ENCODE measurements at regions not wholly inside any gene's neighbourhood (a gene's known extent, or its start where the extent isn't known, plus 50 kb on each side); places are given as distances from the start of the nearest gene placed in this dataset.

DNA sequence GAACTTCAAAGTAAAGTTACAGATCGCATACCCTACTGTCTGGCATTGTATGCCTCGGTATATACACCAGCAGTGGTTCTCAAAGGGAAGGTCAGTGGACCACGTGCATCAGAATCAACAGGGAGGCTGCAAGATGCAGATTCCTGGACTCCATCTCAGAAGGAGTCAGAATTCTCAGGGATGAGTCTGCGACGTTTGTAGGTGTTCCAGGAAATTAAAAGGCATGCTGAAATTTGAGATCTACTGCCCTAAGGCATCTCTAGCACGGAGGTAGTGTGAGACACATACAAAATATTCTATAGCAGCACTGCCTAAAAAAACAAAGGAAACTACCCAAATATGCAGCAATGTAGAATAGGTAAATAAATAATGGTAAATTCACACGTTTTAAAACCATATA lies 136.8 kb upstream of the BNIP2 start:
- H3K4me3 ChIP-seq (IDR thresholded peaks at IDR 0.05; ENCODE audit: insufficient read depth, low read depth, low read length): no peak overlapping the region
- no peak overlapping the region for H3K4me2 ChIP-seq
- no peaks in the 10 kb centered on the region for H3K36me3 ChIP-seq (ENCODE audit: insufficient read depth)
- TF ChIP-seq, protein P1, sequence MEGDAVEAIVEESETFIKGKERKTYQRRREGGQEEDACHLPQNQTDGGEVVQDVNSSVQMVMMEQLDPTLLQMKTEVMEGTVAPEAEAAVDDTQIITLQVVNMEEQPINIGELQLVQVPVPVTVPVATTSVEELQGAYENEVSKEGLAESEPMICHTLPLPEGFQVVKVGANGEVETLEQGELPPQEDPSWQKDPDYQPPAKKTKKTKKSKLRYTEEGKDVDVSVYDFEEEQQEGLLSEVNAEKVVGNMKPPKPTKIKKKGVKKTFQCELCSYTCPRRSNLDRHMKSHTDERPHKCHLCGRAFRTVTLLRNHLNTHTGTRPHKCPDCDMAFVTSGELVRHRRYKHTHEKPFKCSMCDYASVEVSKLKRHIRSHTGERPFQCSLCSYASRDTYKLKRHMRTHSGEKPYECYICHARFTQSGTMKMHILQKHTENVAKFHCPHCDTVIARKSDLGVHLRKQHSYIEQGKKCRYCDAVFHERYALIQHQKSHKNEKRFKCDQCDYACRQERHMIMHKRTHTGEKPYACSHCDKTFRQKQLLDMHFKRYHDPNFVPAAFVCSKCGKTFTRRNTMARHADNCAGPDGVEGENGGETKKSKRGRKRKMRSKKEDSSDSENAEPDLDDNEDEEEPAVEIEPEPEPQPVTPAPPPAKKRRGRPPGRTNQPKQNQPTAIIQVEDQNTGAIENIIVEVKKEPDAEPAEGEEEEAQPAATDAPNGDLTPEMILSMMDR (conservative IDR thresholded peaks at IDR 0.05; ENCODE audit: low read depth, low read length): no peak
- H2AFZ ChIP-seq (ENCODE audit: low read depth): no peak overlapping the region
- H3K79me2 ChIP-seq (ENCODE audit: insufficient read depth, low read depth): no peaks in the 10 kb centered on the region
- no peak overlapping the region for H3K27ac ChIP-seq
- no peak overlapping the region for H3K9ac ChIP-seq
- no peaks in the 10 kb centered on the region for H4K20me1 ChIP-seq (ENCODE audit: insufficient read depth)
- no peaks in the 10 kb centered on the region for H3K4me1 ChIP-seq (ENCODE audit: low read depth, poor library complexity, severe bottlenecking)
- H3K27me3 ChIP-seq (ENCODE audit: insufficient read depth, low read depth): no peaks in the 10 kb centered on the region

DNA sequence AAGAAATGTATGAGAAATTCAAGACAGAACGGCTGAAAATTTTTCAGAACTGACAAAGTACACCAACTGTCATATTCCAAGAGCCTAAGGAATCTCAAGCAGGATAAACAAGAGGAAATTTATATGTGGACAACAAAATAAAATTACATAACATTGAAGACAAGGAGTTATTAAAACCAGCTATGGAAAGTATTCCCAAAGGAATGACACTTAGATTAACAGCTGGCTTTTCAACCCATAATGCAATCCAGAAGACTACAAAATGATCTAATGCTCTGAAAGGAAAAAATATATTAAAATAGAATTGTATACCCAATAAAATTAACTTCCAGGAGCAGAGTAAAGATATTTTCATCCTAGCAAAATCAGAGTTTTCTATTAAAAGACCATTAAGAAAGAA lies 132.2 kb upstream of the BNIP2 start:
- no peak overlapping the region for H3K4me2 ChIP-seq

DNA sequence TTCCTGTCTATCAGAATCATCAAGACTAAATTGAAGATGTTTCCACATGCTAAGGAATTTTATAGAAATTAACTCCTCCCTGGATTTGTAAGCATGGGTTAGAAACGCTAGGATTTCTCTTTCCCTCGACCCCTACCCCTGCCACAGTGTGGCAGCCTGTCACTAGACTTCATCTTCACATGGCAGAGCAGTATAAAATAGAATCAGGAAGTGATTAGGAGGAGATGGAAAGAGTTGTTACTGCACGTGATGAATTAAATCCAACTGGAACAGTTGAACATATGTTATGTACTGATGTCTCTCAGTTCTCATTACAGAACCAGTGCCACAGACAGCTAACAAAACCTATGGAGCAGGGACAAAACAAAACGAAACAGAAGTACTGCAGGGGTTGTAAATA lies 130.0 kb upstream of the BNIP2 start:
- H3K9ac ChIP-seq: no peak overlapping the region
- no peaks in the 10 kb centered on the region for H3K27me3 ChIP-seq (ENCODE audit: insufficient read depth, low read depth)
- H3K4me3 ChIP-seq (IDR thresholded peaks at IDR 0.05; ENCODE audit: insufficient read depth, low read depth, low read length): no peak overlapping the region
- H3K4me1 ChIP-seq (ENCODE audit: low read depth, poor library complexity, severe bottlenecking): no peaks in the 10 kb centered on the region
- H3K36me3 ChIP-seq (ENCODE audit: insufficient read depth): no peaks in the 10 kb centered on the region
- no peak overlapping the region for H3K27ac ChIP-seq
- H4K20me1 ChIP-seq (ENCODE audit: insufficient read depth): no peaks in the 10 kb centered on the region
- no peaks in the 10 kb centered on the region for H3K79me2 ChIP-seq (ENCODE audit: insufficient read depth, low read depth)
- TF ChIP-seq, protein P1 (conservative IDR thresholded peaks at IDR 0.05; ENCODE audit: low read depth, low read length): no peak
- no peak overlapping the region for H2AFZ ChIP-seq (ENCODE audit: low read depth)
- H3K4me2 ChIP-seq: no peak overlapping the region

More for the DNA sequence above, 132.2 kb upstream of the BNIP2 start:
- H3K79me2 ChIP-seq (ENCODE audit: insufficient read depth, low read depth): no peaks in the 10 kb centered on the region
- no peaks in the 10 kb centered on the region for H4K20me1 ChIP-seq (ENCODE audit: insufficient read depth)
- H3K27ac ChIP-seq: no peak overlapping the region
- H3K27me3 ChIP-seq (ENCODE audit: insufficient read depth, low read depth): no peaks in the 10 kb centered on the region
- H3K9ac ChIP-seq: no peak overlapping the region
- H2AFZ ChIP-seq (ENCODE audit: low read depth): no peak overlapping the region
- H3K4me3 ChIP-seq (IDR thresholded peaks at IDR 0.05; ENCODE audit: insufficient read depth, low read depth, low read length): no peak overlapping the region
- H3K36me3 ChIP-seq (ENCODE audit: insufficient read depth): no peaks in the 10 kb centered on the region
- no peaks in the 10 kb centered on the region for H3K4me1 ChIP-seq (ENCODE audit: low read depth, poor library complexity, severe bottlenecking)
- TF ChIP-seq, protein P1 (conservative IDR thresholded peaks at IDR 0.05; ENCODE audit: low read depth, low read length): no peak

DNA sequence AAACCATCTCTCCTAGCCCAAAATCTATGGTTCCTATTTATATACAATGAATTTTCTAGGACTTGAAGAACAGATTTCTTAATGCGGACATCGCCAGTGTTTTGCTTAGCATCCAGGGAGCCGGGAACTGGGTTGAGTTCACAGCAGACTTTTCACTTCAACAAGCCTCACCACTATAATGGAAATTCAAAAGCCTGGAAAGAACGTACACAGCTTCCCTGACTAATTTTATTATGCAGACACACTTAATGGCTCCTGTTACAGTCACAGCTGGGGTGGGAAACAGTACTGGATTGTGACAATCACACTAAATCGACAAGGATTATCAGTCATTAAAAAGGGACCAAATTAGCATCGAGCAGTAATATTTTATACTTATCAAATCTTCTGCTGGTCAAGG lies 129.2 kb upstream of the BNIP2 start:
- TF ChIP-seq, protein P1 (conservative IDR thresholded peaks at IDR 0.05; ENCODE audit: low read depth, low read length): no peak
- Histone ChIP-seq H3K4me1 (ENCODE audit: low read depth, poor library complexity, severe bottlenecking) (no peaks in the 10 kb centered on the region), H4K20me1 (ENCODE audit: insufficient read depth) (no peaks in the 10 kb centered on the region), H3K9ac (no peak overlapping the region), H3K27me3 (ENCODE audit: insufficient read depth, low read depth) (no peaks in the 10 kb centered on the region), H3K79me2 (ENCODE audit: insufficient read depth, low read depth) (no peaks in the 10 kb centered on the region), H3K36me3 (ENCODE audit: insufficient read depth) (no peaks in the 10 kb centered on the region), H3K27ac (no peak overlapping the region), H2AFZ (ENCODE audit: low read depth) (no peak overlapping the region), H3K4me2 (no peak overlapping the region), H3K4me3 (IDR thresholded peaks at IDR 0.05; ENCODE audit: insufficient read depth, low read depth, low read length) (no peak overlapping the region)
